H9 (cell line): ENCODE measurements at regions not wholly inside any gene's neighbourhood (a gene's known extent, or its start where the extent isn't known, plus 50 kb on each side); places are given as distances from the start of the nearest gene placed in this dataset.

Experiments used
- DNase-seq: peaks from one replicate; pipeline ENCODE4 v3.0.0-alpha.2; 2017
- H2AFZ ChIP-seq: one replicate; pipeline ENCODE4 v1.6.1; 2013; ENCODE audit warnings: mild to moderate bottlenecking, low read length, control low read depth, moderate library complexity
- H2AK5ac ChIP-seq: 2 replicates; pipeline ENCODE4 v1.6.1; 2013; ENCODE audit warnings: low read length, control low read depth, mixed read lengths; ENCODE audit not compliant: insufficient read length
- H2BK120ac ChIP-seq: one replicate; pipeline ENCODE4 v1.6.1; 2013; ENCODE audit warnings: low read depth, mild to moderate bottlenecking, low read length, control low read depth, inconsistent platforms; ENCODE audit not compliant: poor library complexity, severe bottlenecking
- H2BK12ac ChIP-seq: 2 replicates; pipeline ENCODE4 v1.6.1; 2013; ENCODE audit warnings: low read length, control low read depth, mixed read lengths, low read depth; ENCODE audit not compliant: insufficient read length
- H2BK15ac ChIP-seq: 2 replicates; pipeline ENCODE4 v1.6.1; 2013; ENCODE audit warnings: low read depth, low read length, control low read depth
- H2BK20ac ChIP-seq: one replicate; pipeline ENCODE4 v1.6.1; 2013; ENCODE audit warnings: low read depth, mild to moderate bottlenecking, low read length, control low read depth, inconsistent platforms; ENCODE audit not compliant: poor library complexity, severe bottlenecking
- H2BK5ac ChIP-seq: 2 replicates; pipeline ENCODE4 v1.6.1; 2013; ENCODE audit warnings: low read length, control low read depth, mixed read lengths; ENCODE audit not compliant: insufficient read length
- H3K14ac ChIP-seq: 2 replicates; pipeline ENCODE4 v1.6.1; 2013; ENCODE audit warnings: low read length, control low read depth; ENCODE audit not compliant: insufficient read depth
- H3K18ac ChIP-seq: 2 replicates; pipeline ENCODE4 v1.6.1; 2013; ENCODE audit warnings: low read depth, mild to moderate bottlenecking, mixed read lengths, low read length, control low read depth; ENCODE audit not compliant: insufficient read length
- H3K23ac ChIP-seq: 2 replicates; pipeline ENCODE4 v1.6.1; 2013; ENCODE audit warnings: low read length, control low read depth, mixed read lengths, low read depth; ENCODE audit not compliant: insufficient read length
- H3K23me2 ChIP-seq: 2 replicates; pipeline ENCODE4 v1.6.1; 2013; ENCODE audit warnings: low read depth, mild to moderate bottlenecking, mixed read lengths, low read length, control low read depth; ENCODE audit not compliant: insufficient read length, poor library complexity, severe bottlenecking
- H3K27ac ChIP-seq: 2 replicates; pipeline ENCODE4 v1.5.1; 2013; ENCODE audit warnings: low read length, control low read depth, mixed read lengths, low read depth; ENCODE audit not compliant: insufficient read length
- H3K27me3 ChIP-seq: 2 replicates; pipeline ENCODE4 v1.6.1; 2013; ENCODE audit warnings: low read length, control low read depth, inconsistent platforms; ENCODE audit not compliant: insufficient read depth
- H3K4ac ChIP-seq: 2 replicates; pipeline ENCODE4 v1.6.1; 2013; ENCODE audit warnings: low read depth, mild to moderate bottlenecking, control low read depth, inconsistent platforms, low read length, moderate library complexity
- H3K4me1 ChIP-seq: 2 replicates; pipeline ENCODE4 v1.6.1; 2013; ENCODE audit warnings: low read length, control low read depth, inconsistent platforms; ENCODE audit not compliant: insufficient read depth
- H3K4me2 ChIP-seq: 2 replicates; pipeline ENCODE4 v1.6.1; 2013; ENCODE audit warnings: low read length, control low read depth, mixed read lengths; ENCODE audit not compliant: insufficient read length, insufficient read depth
- H3K56ac ChIP-seq: 2 replicates; pipeline ENCODE4 v1.6.1; 2013; ENCODE audit warnings: low read depth, mild to moderate bottlenecking, mixed read lengths, low read length, control low read depth; ENCODE audit not compliant: insufficient read length
- H3K79me1 ChIP-seq: 2 replicates; pipeline ENCODE4 v1.6.1; 2013; ENCODE audit warnings: low read depth, mild to moderate bottlenecking, moderate library complexity, low read length, control low read depth, inconsistent platforms; ENCODE audit not compliant: insufficient read depth, poor library complexity, severe bottlenecking
- H3K79me2 ChIP-seq: 2 replicates; pipeline ENCODE4 v1.6.1; 2013; ENCODE audit warnings: low read length, control low read depth, inconsistent platforms; ENCODE audit not compliant: insufficient read depth
- H3K9ac ChIP-seq: 2 replicates; pipeline ENCODE4 v1.6.1; 2013; ENCODE audit warnings: low read length, control low read depth, mixed read lengths; ENCODE audit not compliant: insufficient read length; ENCODE audit errors: extremely low read depth
- H3K9me3 ChIP-seq: one replicate; pipeline ENCODE4 v1.6.1; 2013; ENCODE audit warnings: low read depth, low read length, inconsistent platforms; ENCODE audit not compliant: control insufficient read depth
- H3T11ph ChIP-seq: one replicate; pipeline ENCODE4 v1.6.1; 2013; ENCODE audit warnings: mild to moderate bottlenecking, low read length, control low read depth, inconsistent platforms
- H4K20me1 ChIP-seq: one replicate; pipeline ENCODE4 v1.6.1; 2013; ENCODE audit not compliant: control insufficient read depth, insufficient read length, insufficient read depth
- H4K5ac ChIP-seq: 2 replicates; pipeline ENCODE4 v1.6.1; 2013; ENCODE audit warnings: low read depth, mild to moderate bottlenecking, mixed read lengths, low read length, control low read depth; ENCODE audit not compliant: insufficient read length
- H4K8ac ChIP-seq: replicated peaks from 2 replicates; pipeline ENCODE4 v1.6.1; 2013; ENCODE audit warnings: low read length, control low read depth, mixed read lengths, low read depth; ENCODE audit not compliant: insufficient read length
- H4K91ac ChIP-seq: 2 replicates; pipeline ENCODE4 v1.6.1; 2013; ENCODE audit warnings: low read depth, mild to moderate bottlenecking, moderate library complexity, mixed read lengths, low read length, control low read depth; ENCODE audit not compliant: insufficient read length
- H3K27ac Mint-ChIP-seq, 3 experiments: 2 replicates in 2 of 3; 3 replicates in 1 of 3; pipeline ENCODE4 v1.8.0; 2020 to 2021; ENCODE audit warnings: mixed read lengths in 3 of 3, mild to moderate bottlenecking in 1 of 3, moderate library complexity in 1 of 3
- H3K27me3 Mint-ChIP-seq: 2 replicates; pipeline ENCODE4 v1.8.0; 2021; ENCODE audit warnings: low read depth, mild to moderate bottlenecking, moderate library complexity, mixed read lengths
- H3K36me3 Mint-ChIP-seq, 3 experiments: 2 replicates in 2 of 3; 3 replicates in 1 of 3; pipeline ENCODE4 v1.8.0; 2020 to 2021; ENCODE audit warnings: low read depth in 3 of 3, mixed read lengths in 3 of 3; ENCODE audit not compliant: insufficient read depth in 1 of 3
- H3K4me1 Mint-ChIP-seq, 2 experiments: 2 replicates each; pipeline ENCODE4 v1.8.0; 2020; ENCODE audit warnings: mixed read lengths in 2 of 2
- H3K4me3 Mint-ChIP-seq, 2 experiments: 2 replicates in 1 of 2; 3 replicates in 1 of 2; pipeline ENCODE4 v1.8.0; 2020 to 2021; ENCODE audit warnings: mild to moderate bottlenecking in 2 of 2, mixed read lengths in 2 of 2, moderate library complexity in 1 of 2
- H3K9me3 Mint-ChIP-seq, 2 experiments: 2 replicates in 1 of 2; 3 replicates in 1 of 2; pipeline ENCODE4 v1.8.0; 2020; ENCODE audit warnings: mild to moderate bottlenecking in 2 of 2, mixed read lengths in 2 of 2, moderate library complexity in 1 of 2
- CTCF ChIP-seq: fragments of 200-600 bp; sonication (generic); conservative IDR thresholded peaks from 3 replicates; pipeline ENCODE4 v1.8.0; 2021; ENCODE audit warnings: antibody characterized with exemption, mild to moderate bottlenecking
- WGBS: extraction: QIAGEN DNeasy Blood & Tissue Kit; methylation state at CpG from one replicate; pipeline ENCODE4 v1.1.7; 2013; ENCODE audit warnings: missing lambda C conversion rate, low lambda C conversion rate, mixed read lengths; ENCODE audit not compliant: insufficient read length; ENCODE audit errors: extremely low coverage; 5-methylcytosine and 5-hydroxymethylcytosine counted together

- Histone ChIP-seq H2AFZ (no peak overlapping the region), H4K20me1 (no peaks in the 10 kb centered on the region), H3K4me1 (peaks cover 2% of the 10 kb centered on the region; the same call in 1 of the 2 replicates), H3K79me2 (no peaks in the 10 kb centered on the region), H3K27ac (no peak overlapping the region), H3T11ph (no peak overlapping the region), H3K4me2 (no peak overlapping the region), H4K8ac (no peak overlapping the region), H3K18ac (no peak overlapping the region), H3K56ac (no peak overlapping the region), H2BK5ac (no peak overlapping the region), H3K9me3 (no peaks in the 10 kb centered on the region), H4K5ac (no peak overlapping the region), H2AK5ac (no peak overlapping the region), H3K14ac (no peak overlapping the region), H3K23me2 (no peaks in the 10 kb centered on the region), H2BK20ac (no peak overlapping the region), H3K23ac (no peak overlapping the region), H2BK15ac (no peak overlapping the region), H3K4ac (no peak overlapping the region), H2BK12ac (no peak overlapping the region), H3K9ac (no peak overlapping the region), H3K27me3 (no peaks in the 10 kb centered on the region), H4K91ac (no peak overlapping the region), H2BK120ac (no peak overlapping the region), H3K79me1 (no peaks in the 10 kb centered on the region)
- no peaks in the 10 kb centered on the region for H3K27me3 Mint-ChIP-seq
- no CpG with 5 or more reads among the region's 1 CpG for WGBS
- H3K4me1 Mint-ChIP-seq, result peaks cover 20 to 24% of the 10 kb centered on the region in 2 experiments
- no peak for DNase-seq
- H3K27ac Mint-ChIP-seq, result peak overlapping the region in 1 of 3 experiments; percentile 40; a peak in 3 of 7 replicates
- no peak for TF ChIP-seq CTCF
- H3K9me3 Mint-ChIP-seq, result peaks cover 0 to 3% of the 10 kb centered on the region in 2 experiments; a peak in 3 of 5 replicates
- no peak overlapping the region for H3K4me3 Mint-ChIP-seq
- peaks cover 0 to 6% (median 0%) of the 10 kb centered on the region in 3 experiments; a peak in 3 of 7 replicates for H3K36me3 Mint-ChIP-seq
These were observed 593.3 kb upstream of the HS3ST5 start for GRCh38 chr6:114936080-114936479.
